ENCODE measurements at regions not wholly inside any gene's neighbourhood (a gene's known extent, or its start where the extent isn't known, plus 50 kb on each side); places are given as distances from the start of the nearest gene placed in this dataset.

GRCh38 chr7:119196183-119196582 is 971.7 kb downstream of the ANKRD7 start:
- TF ChIP-seq CTCF (IDR thresholded peaks at IDR 0.05; ENCODE audit: low read depth, low read length): no peak
- H3K4me3 ChIP-seq (ENCODE audit: low read depth, low read length): no peak overlapping the region

- no peak overlapping the region for H3K4me3 ChIP-seq (ENCODE audit: low read depth, low read length)
- no peak for TF ChIP-seq CTCF (IDR thresholded peaks at IDR 0.05; ENCODE audit: low read depth, low read length)
Measured at GRCh38 chr7:119197172-119197876, 972.8 kb downstream of the ANKRD7 start.

GRCh38 chr7:119197877-119198527 is 973.5 kb downstream of the ANKRD7 start:
- TF ChIP-seq CTCF (IDR thresholded peaks at IDR 0.05; ENCODE audit: low read depth, low read length): 0 out of 2 replicates have a peak, but pooled peaks have one; percentile 21
- no peak overlapping the region for H3K4me3 ChIP-seq (ENCODE audit: low read depth, low read length)

GRCh38 chr7:119219663-119220062 is 995.2 kb downstream of the ANKRD7 start:
- no peak for TF ChIP-seq CTCF (IDR thresholded peaks at IDR 0.05; ENCODE audit: low read depth, low read length)
- no peak overlapping the region for H3K4me3 ChIP-seq (ENCODE audit: low read depth, low read length)

- no peak for TF ChIP-seq CTCF (IDR thresholded peaks at IDR 0.05; ENCODE audit: low read depth, low read length)
- H3K4me3 ChIP-seq (ENCODE audit: low read depth, low read length): no peak overlapping the region
Measured at GRCh38 chr7:119223930-119224329, 999.4 kb downstream of the ANKRD7 start.

GRCh38 chr7:119228482-119228881 is 1004.0 kb downstream of the ANKRD7 start:
- no peak for TF ChIP-seq CTCF (IDR thresholded peaks at IDR 0.05; ENCODE audit: low read depth, low read length)
- H3K4me3 ChIP-seq (ENCODE audit: low read depth, low read length): no peak overlapping the region

- no peak overlapping the region for H3K4me3 ChIP-seq (ENCODE audit: low read depth, low read length)
- no peak for TF ChIP-seq CTCF (IDR thresholded peaks at IDR 0.05; ENCODE audit: low read depth, low read length)
Measured at GRCh38 chr7:119232091-119232490, 1007.6 kb downstream of the ANKRD7 start.
